NCI-H2196 treated with DMSO at 0.1 percent for 48 hours (cell line): ENCODE measurements at regions not wholly inside any gene's neighbourhood (a gene's known extent, or its start where the extent isn't known, plus 50 kb on each side); places are given as distances from the start of the nearest gene placed in this dataset.

Source experiments
- DNase-seq: peaks from one replicate; lab custom pipeline; 2025; ENCODE audit not compliant: unreplicated experiment; lab: John Stamatoyannopoulos, UW

DNA sequence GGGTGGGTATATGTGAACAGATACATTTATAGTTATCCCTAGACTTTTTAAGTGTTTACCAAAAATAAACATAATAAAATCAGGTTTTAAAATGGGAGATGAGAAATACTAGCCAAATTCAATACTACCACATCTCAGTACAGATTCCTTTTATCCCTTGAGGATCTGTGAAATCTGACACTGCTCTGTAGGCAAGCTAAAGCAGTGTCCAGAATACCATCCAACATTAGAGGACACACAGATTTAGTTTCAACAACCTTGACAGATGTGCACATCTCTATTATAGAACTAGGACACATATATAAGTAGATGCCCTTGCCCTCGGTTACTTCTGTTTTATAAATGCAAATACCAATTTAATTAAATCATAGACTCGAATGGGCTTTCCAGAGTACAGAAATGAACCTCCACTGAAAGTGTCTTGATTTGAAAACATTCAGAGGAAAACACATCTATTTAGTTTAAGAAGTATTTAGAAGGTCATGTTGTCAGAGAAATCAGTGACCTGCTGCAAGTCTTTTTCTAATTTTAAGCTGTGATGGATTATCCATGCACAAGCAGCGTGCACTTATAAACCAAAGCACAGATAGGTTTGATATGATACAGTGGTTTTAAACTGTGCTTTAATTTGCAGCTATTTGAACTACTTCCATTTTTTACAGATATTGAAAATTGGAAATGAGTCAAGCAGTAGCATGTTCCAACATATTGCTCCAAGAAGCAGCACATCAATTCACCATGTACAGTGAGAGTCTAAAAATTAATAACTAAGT, 156.3 kb upstream of the EPHA7 start:
- DNase-seq = no peak

DNA sequence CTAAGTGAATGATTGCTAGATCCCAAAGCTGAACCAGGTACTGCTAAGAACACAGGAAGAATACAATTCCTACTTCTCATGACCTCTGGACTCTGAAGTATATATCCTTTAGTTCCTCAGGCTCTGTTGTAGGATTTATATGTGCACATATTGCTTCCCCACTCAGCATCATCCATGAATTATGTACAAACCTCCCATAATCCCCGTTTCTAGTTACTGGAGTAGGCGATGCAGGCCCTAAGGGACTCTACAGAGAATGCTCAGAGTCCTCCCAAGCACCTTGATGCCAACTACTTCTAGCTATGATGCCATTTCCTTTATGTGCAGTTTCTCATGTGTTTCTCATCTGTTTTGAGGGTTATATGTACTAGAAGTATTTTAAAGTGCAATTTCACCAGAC, 154.9 kb upstream of the EPHA7 start:
- DNase-seq = no peak

DNA sequence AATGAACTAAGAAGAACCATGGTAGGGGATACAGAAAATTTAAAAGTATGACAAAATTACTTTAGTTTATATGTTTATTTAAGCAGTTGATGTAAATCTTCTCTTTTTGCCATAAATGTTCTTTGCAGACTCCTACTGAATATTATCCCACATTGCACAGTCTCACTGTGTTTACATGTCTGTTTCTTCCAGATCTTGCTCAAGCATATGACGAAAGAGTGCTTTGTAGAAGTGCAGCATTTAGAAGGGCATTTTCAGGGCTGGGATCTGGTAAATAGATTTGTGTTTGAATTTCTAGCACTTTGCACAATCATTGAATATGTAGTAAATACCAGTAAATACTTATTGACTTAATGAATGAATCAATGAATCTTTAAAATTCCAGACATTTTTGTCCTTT, 152.0 kb upstream of the EPHA7 start:
- DNase-seq = no peak

DNA sequence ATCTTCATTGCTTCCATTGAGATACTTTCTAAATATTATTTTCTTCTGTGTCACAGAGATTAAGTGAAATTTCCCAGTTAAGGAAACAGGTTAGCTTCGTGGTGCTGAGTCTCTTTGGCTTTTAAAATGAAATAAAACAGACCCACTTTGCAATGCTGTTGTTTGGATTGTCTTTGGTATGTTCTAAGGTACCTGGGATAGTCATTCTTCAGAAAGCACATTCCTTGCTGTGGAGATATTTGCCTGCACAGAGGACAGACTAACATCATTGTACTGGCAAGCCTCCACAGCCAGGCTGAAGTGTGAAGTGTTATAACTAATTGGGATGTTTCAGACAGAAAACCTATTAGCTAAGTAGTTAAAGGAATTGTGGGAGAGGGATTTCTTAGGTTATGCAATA, 148.8 kb upstream of the EPHA7 start:
- no peak for DNase-seq

DNA sequence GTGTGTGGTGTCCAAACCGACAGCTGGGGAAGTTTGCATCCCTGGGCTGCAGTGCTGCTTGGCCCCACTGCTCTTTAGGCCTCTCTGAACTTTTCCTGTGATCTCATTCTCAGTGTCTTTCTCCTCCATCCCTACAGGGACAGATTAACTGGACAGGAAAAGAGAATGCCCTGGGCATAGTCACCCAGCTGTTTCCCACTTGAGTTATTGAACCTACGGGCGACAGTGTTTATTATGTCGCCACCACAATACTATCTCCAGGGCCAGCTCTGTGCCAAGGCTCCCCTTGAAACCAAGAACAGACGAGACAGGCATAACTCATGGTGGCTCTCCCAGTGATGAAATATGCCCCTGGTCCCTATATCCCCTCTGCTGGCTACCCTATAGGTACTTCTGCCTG, 147.8 kb upstream of the EPHA7 start:
- no peak for DNase-seq

DNA sequence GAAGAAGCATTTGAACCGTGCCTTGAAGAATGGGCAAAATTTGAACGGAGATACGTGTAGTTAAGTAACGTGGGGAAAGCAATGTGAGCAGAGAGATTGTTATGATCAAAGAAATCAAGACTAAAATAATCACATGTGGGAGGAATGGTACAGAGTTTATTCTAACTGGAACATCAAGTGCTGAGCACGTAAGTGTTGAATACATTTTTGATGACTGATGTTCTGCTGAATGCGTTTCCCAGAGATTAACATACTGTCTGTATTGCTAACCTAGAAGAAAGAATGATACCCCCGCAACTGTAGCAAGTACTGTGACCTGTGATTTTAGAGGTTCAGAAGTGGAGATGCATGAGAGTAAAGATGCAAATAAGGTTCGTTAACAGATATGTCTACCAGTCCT, 146.9 kb upstream of the EPHA7 start:
- DNase-seq = no peak

DNA sequence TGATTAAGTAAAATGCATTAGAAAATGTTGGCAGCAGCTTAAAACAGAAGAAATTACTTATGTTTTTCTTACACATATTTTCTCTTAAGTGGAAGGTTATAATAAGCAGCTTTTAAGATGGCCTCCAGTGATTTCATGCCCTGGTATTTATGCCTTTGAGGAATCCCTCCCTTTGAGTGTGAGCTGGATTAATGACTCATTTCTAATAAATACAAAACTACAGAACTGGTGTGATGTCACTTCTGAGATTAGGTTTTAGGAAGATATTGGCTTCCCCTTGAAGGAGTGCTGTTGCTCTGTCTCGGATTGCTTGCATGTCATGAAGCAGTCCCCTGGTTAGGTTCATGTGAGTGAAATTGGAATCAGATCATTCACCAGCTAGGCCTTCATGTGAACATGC, 143.2 kb upstream of the EPHA7 start:
- DNase-seq = no peak

DNA sequence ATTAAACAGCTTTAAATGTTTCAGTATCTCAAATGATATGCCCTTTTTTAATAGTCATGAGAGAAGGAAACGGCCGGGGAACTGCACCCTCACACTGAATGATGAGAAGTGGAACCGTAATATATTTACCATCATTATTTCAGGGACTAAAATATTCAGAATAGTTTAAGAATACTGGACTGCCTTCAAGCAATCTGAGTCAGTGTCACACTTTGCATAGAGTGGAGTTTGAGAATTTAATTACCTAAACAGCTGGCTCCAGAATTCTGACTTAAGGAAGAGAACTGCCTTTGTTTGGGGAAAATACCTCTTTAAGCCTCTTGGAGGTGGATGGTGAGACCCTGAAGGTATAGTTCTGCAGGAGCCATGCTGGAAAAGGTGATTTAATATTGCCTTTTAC, 135.9 kb upstream of the EPHA7 start:
- DNase-seq = no peak

DNA sequence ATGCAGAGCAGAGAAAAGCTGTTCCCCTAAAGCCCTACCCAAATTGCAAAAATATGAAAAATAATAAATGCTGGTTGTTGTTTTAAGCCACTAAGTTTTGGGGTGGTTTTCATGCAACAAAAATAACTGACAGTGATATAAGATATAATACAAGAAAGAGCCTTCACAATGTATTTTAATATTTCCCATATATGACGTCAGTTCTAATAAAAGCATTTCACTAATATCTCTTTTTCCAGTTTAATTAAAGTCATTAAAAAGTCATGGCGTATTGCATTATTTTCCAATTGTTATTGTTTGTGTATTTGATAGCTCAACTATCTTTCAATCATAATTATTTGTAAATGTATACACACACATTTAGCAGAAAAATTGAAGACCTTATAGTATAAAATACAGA, 134.7 kb upstream of the EPHA7 start:
- DNase-seq = no peak

DNA sequence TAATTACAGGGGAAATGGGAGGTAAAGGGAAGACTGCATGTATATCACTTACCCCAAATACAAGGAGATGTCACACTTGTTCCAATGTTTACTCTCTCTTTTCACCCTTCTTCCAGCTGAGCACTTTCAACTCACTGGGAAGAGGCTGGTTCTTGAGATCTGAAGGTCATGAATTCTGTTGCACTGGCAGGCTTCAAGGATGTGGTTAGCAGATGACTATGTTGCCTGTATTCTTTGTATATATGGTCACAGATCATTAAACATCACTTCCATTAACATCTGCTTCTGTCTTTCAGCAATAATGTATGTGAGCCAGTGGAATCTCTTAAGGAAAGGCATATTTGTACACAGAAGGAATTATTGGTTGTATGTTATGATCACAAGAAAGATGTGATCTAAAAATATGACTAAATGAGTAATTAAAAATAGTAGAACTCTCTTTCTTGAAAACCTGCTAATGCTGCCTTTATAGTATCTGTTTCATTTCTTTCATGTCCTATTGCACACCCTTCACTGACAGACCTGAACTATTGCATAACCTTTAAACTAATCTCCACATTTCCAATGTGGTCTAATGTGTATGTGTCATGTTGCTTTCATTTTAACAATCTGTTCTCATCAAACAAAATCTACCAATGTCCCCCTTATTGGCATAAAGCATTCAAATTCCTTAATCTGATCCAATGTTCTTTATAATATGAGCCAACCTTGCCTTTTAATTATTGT, 131.4 kb upstream of the EPHA7 start:
- DNase-seq = no peak

DNA sequence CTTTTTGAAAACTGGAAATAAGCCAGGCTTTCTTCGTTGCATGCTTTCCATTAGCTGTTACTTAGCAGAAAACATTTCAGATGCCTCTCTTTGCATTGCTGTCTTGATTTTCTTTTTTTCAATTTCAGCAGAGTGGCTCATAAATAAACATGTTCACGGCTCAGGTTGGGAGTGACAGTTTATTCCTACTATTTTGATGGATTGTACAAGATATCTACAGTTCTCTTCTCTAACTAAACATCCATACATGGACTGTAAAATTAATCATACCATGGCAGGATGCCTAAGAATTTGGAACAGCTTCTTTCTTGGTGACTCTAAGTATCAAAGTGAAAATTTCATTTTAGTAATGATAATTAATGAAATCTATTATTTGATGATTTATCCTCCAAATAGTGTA, 130.5 kb upstream of the EPHA7 start:
- no peak for DNase-seq

DNA sequence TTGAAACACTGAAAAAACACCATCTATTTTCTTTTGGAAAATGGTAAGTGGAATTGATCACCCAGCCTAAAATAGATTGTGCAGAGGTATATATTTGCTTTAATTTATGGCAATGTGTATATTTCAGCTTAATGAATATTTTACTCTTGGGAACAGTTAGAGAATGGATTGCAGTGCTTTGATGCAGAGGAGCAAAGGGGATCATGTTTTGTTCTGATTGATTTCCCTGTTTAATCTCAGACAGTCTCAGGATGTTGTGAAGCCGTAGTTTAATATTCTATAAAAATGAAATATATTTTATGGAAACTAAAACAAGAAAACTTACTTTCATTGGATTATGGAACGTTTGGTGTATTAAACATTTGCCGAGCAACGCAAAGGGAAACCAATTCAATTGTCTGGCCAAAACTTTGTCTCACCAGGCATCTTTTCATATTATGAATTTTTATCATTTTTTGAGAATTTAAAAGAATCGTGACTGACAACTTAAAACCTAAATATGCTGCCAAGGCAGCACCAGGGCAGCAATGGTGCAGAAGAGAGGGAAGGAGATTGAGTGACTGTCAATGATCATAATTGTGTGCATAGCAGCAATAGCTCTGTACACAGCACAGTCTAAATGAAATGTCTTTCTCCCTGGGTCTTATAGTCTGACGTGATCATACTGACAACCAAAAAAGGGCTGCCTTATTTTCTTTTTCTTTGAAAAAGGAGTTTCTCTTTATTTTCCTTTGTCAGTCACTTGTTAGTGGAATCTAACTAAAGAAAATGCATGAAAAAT, 105.5 kb upstream of the EPHA7 start:
- no peak for DNase-seq

DNA sequence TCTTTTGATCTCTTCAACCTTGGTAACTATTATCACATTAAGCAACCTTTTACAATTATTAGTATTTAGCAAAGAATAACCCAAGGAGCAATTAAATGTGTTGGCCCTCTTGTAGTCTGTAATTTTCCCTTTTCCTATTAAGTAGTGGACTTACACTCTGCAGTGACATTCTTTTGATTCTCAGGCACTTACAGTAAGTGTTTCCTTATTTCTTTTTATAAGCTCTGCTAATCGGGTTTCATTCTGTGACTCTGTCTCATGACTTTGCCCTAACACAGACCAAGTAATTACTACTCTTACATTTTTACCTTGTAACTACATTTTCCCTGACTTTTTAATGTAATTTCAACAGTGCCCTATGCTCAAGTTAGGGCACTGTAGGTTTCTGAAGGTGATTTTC, 104.0 kb upstream of the EPHA7 start:
- DNase-seq = no peak

DNA sequence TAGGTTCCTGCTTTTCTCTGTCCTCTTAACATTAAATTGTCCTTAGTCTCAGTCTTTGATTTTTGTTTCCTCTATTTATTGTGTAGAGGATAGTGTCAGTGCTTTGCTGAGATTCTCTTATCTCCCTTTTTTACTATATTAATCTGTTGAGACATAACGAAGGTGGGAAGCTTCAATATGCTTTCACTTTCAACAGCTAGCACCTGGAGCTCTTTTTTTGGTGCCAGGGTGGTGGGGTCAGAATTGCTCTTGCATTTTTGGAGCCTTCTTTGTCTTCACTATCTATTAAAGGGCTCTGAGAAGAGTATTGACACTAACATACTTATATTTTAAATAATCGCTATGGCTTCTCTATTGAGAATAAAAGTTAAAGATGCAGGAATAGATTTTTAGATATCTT, 97.1 kb upstream of the EPHA7 start:
- no peak for DNase-seq

DNA sequence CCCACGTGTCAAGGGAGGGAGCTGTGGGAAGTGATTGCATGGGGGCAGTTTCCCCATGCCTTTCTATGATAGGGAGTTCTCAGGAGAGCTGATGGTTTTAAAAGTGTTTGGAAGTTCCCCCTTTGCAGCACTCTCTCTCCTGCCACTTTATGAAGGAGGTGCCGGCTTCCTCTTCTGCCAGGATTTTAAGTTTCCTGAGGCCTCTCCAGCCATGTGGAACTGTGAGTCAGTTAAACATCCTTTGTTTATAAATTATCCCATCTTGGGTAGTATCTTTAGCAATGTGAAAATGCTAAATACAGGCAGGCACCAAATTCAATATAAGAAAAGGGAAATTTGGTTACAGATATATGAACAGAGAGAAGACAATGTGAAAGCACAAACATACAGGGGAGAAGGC, 96.4 kb upstream of the EPHA7 start:
- no peak for DNase-seq

DNA sequence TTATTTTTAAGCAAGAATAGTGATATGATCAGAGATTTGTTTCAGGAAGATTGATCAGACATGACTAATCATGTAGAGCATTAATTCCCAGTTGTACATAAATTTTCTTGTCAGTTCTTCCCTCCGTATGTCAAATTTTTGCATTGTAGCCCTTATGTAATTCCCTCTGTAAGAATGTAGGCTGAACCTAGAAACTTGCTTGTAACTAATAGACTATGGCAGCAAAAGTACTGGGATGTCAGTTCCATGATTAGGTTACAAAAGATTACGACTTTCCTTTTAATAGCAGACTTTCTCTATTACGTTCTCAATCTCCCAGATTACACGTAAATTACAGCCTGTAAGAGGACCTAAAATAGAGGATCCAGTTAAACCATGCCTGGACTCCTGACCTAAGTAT, 79.4 kb upstream of the EPHA7 start:
- DNase-seq = no peak

DNA sequence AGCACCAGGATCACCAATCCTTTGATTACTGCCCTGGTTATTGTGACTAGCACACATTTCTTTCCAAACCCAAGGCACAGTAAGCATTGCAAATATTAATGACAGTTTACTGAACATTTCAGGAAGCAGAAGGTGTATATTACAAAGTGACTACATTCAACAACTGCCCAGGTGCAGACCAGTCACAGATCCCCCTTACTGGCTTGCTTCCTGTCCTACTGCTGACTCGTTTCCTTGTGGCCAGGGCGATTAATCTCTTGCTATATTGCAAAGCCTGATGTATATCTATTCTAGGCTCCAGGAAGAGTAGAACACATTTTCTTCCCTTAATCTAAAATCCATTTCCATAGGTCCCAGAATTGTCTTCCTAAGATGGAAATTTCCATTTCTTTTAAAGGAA, 77.2 kb upstream of the EPHA7 start:
- DNase-seq = no peak

DNA sequence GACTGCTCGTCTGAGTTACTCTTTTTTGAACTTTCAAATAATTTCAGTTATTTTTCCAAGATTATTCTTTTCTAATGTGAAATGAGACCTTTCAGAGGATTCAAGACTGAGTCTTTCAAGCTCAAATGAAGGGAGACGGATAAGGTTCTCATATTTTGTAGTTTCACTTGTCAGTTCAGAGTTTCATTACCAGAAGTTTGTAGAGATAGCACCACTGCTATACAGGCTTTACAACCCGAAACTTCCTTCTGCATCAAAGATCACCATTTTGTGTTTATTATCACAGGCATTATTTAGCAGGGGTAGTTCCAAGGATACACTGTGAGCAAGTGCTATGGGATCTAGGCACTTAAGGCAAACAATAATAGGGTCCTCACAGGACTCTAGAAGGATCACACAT, 74.7 kb upstream of the EPHA7 start:
- no peak for DNase-seq

DNA sequence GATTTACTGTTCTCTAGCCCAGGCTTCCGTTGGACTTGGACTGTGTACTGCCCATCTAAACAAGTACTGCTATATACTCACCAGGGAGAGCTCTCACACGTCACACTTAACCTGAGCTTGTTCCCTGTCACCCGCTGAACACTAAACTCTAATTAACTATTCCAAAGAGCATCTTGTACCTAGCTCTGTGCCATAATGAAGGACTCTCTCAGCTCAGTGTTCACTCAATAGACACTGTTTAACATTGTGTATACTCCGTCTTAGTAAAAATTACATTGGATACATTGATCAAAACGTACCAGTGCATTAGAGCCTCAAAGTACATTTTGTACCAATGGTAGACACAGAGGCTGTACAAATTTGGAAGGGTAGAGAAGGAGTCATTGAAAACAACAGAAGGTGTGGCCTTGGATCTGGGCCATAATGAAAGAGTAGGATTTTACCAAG, 55.4 kb upstream of the EPHA7 start:
- DNase-seq = no peak

DNA sequence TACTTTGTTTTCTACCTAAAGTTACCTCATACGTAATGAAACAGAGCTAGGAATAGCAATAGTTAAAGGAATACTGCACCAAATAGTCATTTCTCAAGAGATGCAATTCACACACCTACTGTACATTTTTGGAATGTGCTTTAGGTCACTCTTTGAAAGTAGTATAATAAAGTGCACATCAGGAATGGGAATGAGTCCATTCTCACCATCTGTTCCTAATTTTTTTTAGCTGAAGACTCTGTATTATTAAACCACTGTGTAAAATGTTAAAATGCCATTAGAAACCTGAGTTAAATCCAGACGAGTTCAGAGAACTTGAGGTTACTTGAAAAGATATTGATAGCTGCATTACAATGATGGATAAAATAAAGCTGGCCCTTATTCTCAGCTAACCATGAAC, 51.9 kb upstream of the EPHA7 start:
- no peak for DNase-seq
